K562 (cell line): ENCODE measurements at regions not wholly inside any gene's neighbourhood (a gene's known extent, or its start where the extent isn't known, plus 50 kb on each side); places are given as distances from the start of the nearest gene placed in this dataset.

ENCODE experiments used
- ATAC-seq: fragments of 200-7000 bp; cut with Tn5 transposase; 3 replicates; pipeline ENCODE4 v1.9.1; 2020; ENCODE audit warnings: moderate library complexity
- BruUV-seq: library from RNA; stranded (reverse); fragments of 400-500 nt; replicated peaks from 2 replicates; lab custom pipeline; 2021; lab: Mats Ljungman, UMichigan
- CTCF ChIA-PET: fragments of 300-600 bp; formaldehyde crosslinking; extraction: SDS; loops from one replicate; lab custom pipeline; 2021; ENCODE audit warnings: low intra/inter-chr PET ratio; lab: Yijun Ruan, JAX
- POLR2A ChIA-PET: fragments of 300-600, 350-650 bp; sonication (Branson Sonifier 250); formaldehyde crosslinking; extraction: SDS; loops from one replicate; lab custom pipeline; 2021; ENCODE audit warnings: antibody characterized with exemption, inconsistent platforms; lab: Yijun Ruan, JAX
- DNase-seq, 4 experiments: peaks; one replicate each; pipeline versions ENCODE4 v3.0.0 to v3.0.0-alpha.2; 2011 to 2018; ENCODE audit warnings: low spot score in 3 of 4, mixed read lengths in 3 of 4; ENCODE audit errors: extremely low read depth in 1 of 4
- FAIRE-seq: peaks from 2 replicates; lab custom pipeline; 2011; peaks lifted over from hg19 to GRCh38; lab: Jason Lieb, UNC
- H2AFZ ChIP-seq: 2 replicates; pipeline ENCODE4 v1.6.0; 2011; ENCODE audit warnings: low read depth, low read length, control low read depth, inconsistent platforms
- H3K27ac ChIP-seq: fragments of 200-600 bp; 3 replicates; pipeline ENCODE4 v1.8.0; 2011; ENCODE audit warnings: low read depth, mild to moderate bottlenecking, control low read depth, inconsistent platforms, low read length, moderate library complexity, mixed read lengths; ENCODE audit errors: extremely low read depth
- H3K27me3 ChIP-seq, 2 experiments: fragments of 300-600 bp in 1 of 2; 2 replicates in 1 of 2; 3 replicates in 1 of 2; pipeline versions ENCODE4 v1.6.0 to v1.8.0; 2011; ENCODE audit warnings: inconsistent platforms in 2 of 2, low read length in 2 of 2, mild to moderate bottlenecking in 1 of 2, mixed read lengths in 1 of 2, moderate library complexity in 1 of 2; ENCODE audit not compliant: control insufficient read depth in 2 of 2, insufficient read depth in 2 of 2
- H3K36me3 ChIP-seq: fragments of 300-600 bp; 3 replicates; pipeline ENCODE4 v1.8.0; 2011; ENCODE audit warnings: mild to moderate bottlenecking, low read length, inconsistent platforms; ENCODE audit not compliant: control insufficient read depth, insufficient read depth
- H3K4me1 ChIP-seq, 2 experiments: fragments of 200-600 bp in 1 of 2; replicated peaks in 1 of 2; 2 replicates in 1 of 2; 3 replicates in 1 of 2; pipeline versions ENCODE4 v1.5.1 to v1.8.0; 2011; ENCODE audit warnings: inconsistent platforms in 2 of 2, low read length in 2 of 2, mild to moderate bottlenecking in 1 of 2, mixed read lengths in 1 of 2, moderate library complexity in 1 of 2; ENCODE audit not compliant: control insufficient read depth in 2 of 2, insufficient read depth in 2 of 2
- H3K4me2 ChIP-seq: 2 replicates; pipeline ENCODE4 v1.6.1; 2011; ENCODE audit warnings: low read length, control low read depth, inconsistent platforms, mixed read lengths; ENCODE audit not compliant: insufficient read depth
- H3K4me3 ChIP-seq: fragments of 200-600 bp; sonication (generic), shearing (Covaris generic); 2 replicates; pipeline ENCODE4 v1.5.1; 2016; ENCODE audit warnings: control low read depth, inconsistent platforms
- H3K79me2 ChIP-seq: fragments of 200-600 bp; 3 replicates; pipeline ENCODE4 v1.8.0; 2011; ENCODE audit warnings: low read length, inconsistent platforms; ENCODE audit not compliant: control insufficient read depth, insufficient read depth
- H3K9ac ChIP-seq, 2 experiments: 2 replicates each; pipeline versions ENCODE4 v1.6.0 to v1.6.1; 2011; ENCODE audit warnings: low read depth in 2 of 2, low read length in 2 of 2, control low read depth in 1 of 2, inconsistent platforms in 1 of 2, mild to moderate bottlenecking in 1 of 2, mixed read lengths in 1 of 2; ENCODE audit not compliant: insufficient read depth in 1 of 2
- H3K9me1 ChIP-seq: one replicate; pipeline ENCODE4 v1.6.0; 2011; ENCODE audit warnings: inconsistent platforms, mild to moderate bottlenecking, low read length, moderate library complexity; ENCODE audit not compliant: control insufficient read depth, insufficient read depth
- H3K9me3 ChIP-seq: replicated peaks from 2 replicates; pipeline ENCODE4 v1.5.1; 2011; ENCODE audit warnings: low read depth, low read length, inconsistent platforms; ENCODE audit not compliant: control insufficient read depth, insufficient read depth
- H4K20me1 ChIP-seq: replicated peaks from 2 replicates; pipeline ENCODE4 v1.6.1; 2011; ENCODE audit warnings: low read length, inconsistent platforms, mixed read lengths; ENCODE audit not compliant: control insufficient read depth, insufficient read depth
- ATF4 ChIP-seq: fragments of 450-650 bp; formaldehyde crosslinking; IDR thresholded peaks from 2 replicates; pipeline ENCODE4 v1.4.0; 2022; ENCODE audit warnings: mild to moderate bottlenecking, moderate library complexity
- ETV1 ChIP-seq: fragments of 450-650 bp; conservative IDR thresholded peaks from 2 replicates; pipeline ENCODE4 v1.6.1; 2016; ENCODE audit warnings: missing genetic modification characterization, control low read depth, low read depth, missing compliant biosample characterization
- HDAC8 ChIP-seq: fragments of 450-650 bp; IDR thresholded peaks from 2 replicates; pipeline ENCODE4 v1.6.1; 2016; ENCODE audit warnings: mild to moderate bottlenecking, missing genetic modification characterization, moderate library complexity, missing compliant biosample characterization
- HMG20B ChIP-seq: fragments of 250-450 bp; sonication (Bioruptor Pico); IDR thresholded peaks from 2 replicates; pipeline ENCODE4 v1.5.0; 2021; ENCODE audit warnings: mild to moderate bottlenecking
- NR2F6 ChIP-seq: fragments of 450-650 bp; formaldehyde crosslinking; IDR thresholded peaks from 2 replicates; pipeline ENCODE4 v1.4.0; 2020; ENCODE audit warnings: mild to moderate bottlenecking
- POLR2H ChIP-seq: IDR thresholded peaks from 2 replicates; pipeline ENCODE4 v1.6.1; 2016; ENCODE audit warnings: missing genetic modification characterization, low read depth, mild to moderate bottlenecking, control low read depth, missing compliant biosample characterization, moderate library complexity
- SIN3A ChIP-seq, 2 experiments: fragments of 150-350 bp in 1 of 2; IDR thresholded peaks; 2 replicates each; pipeline ENCODE4 v1.6.1; 2011 to 2016; ENCODE audit warnings: borderline replicate concordance in 2 of 2, low read depth in 2 of 2, low read length in 2 of 2, mild to moderate bottlenecking in 2 of 2, moderate library complexity in 2 of 2; ENCODE audit not compliant: control insufficient read depth in 1 of 2
- TRIM24 ChIP-seq, 2 experiments: fragments of 450-650 bp; IDR thresholded peaks; 2 replicates each; pipeline ENCODE4 v1.6.1; 2016
- ZNF184 ChIP-seq: sonication (generic); formaldehyde crosslinking; IDR thresholded peaks from 2 replicates; pipeline ENCODE4 v1.5.0; 2020; ENCODE audit warnings: missing genetic modification reagents
- ZNF232 ChIP-seq: sonication (generic); formaldehyde crosslinking; IDR thresholded peaks from 2 replicates; pipeline ENCODE4 v1.8.0; 2022; ENCODE audit warnings: mild to moderate bottlenecking, missing genetic modification reagents
- ZNF696 ChIP-seq: fragments of 250-450 bp; sonication (Bioruptor Pico); conservative IDR thresholded peaks from 2 replicates; pipeline ENCODE4 v1.4.0; 2020; ENCODE audit warnings: mild to moderate bottlenecking, moderate library complexity
- ZNF76 ChIP-seq: fragments of 250-450 bp; sonication (Bioruptor Pico); IDR thresholded peaks from 2 replicates; pipeline ENCODE4 v1.4.0; 2020; ENCODE audit warnings: mild to moderate bottlenecking, moderate library complexity, borderline replicate concordance
- WGBS: fragments of 100-300 bp; shearing (Covaris generic); methylation state at CpG from one replicate; pipeline ENCODE4 v1.1.6; 2016; ENCODE audit warnings: low coverage, mixed read lengths; ENCODE audit not compliant: insufficient coverage; ENCODE audit errors: missing lambda C conversion rate; 5-methylcytosine and 5-hydroxymethylcytosine counted together
- in situ Hi-C: fragments of 300-500 bp; cut with MboI; formaldehyde crosslinking; loops from 4 replicates; pipeline ENCODE4 v1.15.0; 2018; ENCODE audit warnings: inconsistent platforms, mixed read lengths
- intact Hi-C: fragments of 100-400 bp; cut with micrococcal nuclease; formaldehyde crosslinking; loops from 2 replicates; pipeline ENCODE4 v1.14.2; 2022

- H3K9me3 ChIP-seq, result no peaks in the 10 kb centered on the region; the same call in 1 of the 2 replicates
- POLR2A ChIA-PET, result no interaction called here
- FAIRE-seq, result no peak
Measured at GRCh38 chr4:28233724-28234123, 1373.1 kb downstream of the STIM2 start.

More at GRCh38 chr4:28233724-28234123, 1373.1 kb downstream of the STIM2 start:
- Histone ChIP-seq H3K9me1 (no peaks in the 10 kb centered on the region), H3K4me1 (no peaks in the 10 kb centered on the region), H2AFZ (no peak overlapping the region), H3K79me2 (no peaks in the 10 kb centered on the region), H3K27ac (no peak overlapping the region), H3K36me3 (no peaks in the 10 kb centered on the region), H3K4me3 (no peak overlapping the region), H3K9ac (no peak overlapping the region), H4K20me1 (no peaks in the 10 kb centered on the region), H3K4me2 (no peak overlapping the region), H3K27me3 (no peaks in the 10 kb centered on the region)
- CTCF ChIA-PET, result no interaction called here
- intact Hi-C loops (no loop called here), in situ Hi-C loops (no loop called here)
- ATAC-seq (no peak), DNase-seq (no peak)
- TF ChIP-seq SIN3A (IDR thresholded peaks at IDR 0.05; ENCODE audit: borderline replicate concordance in 2 of 2, control insufficient read depth in 1 of 2, low read depth in 2 of 2, low read length in 2 of 2), result no peak
- no peak for TF ChIP-seq NR2F6 (CRISPR knock-in tag)
- no peak for TF ChIP-seq POLR2H (tag)
- no peak for TF ChIP-seq HMG20B (CRISPR knock-in tag)
- no peak for TF ChIP-seq ETV1
- no peak for TF ChIP-seq ZNF232 (CRISPR knock-in tag)
- no peak for TF ChIP-seq TRIM24 (IDR thresholded peaks at IDR 0.05)
- no peak for TF ChIP-seq ATF4
- TF ChIP-seq ZNF696 (CRISPR knock-in tag), result no peak
- TF ChIP-seq HDAC8 (tag), result no peak
- no peak for TF ChIP-seq ZNF76 (CRISPR knock-in tag)
- no peak for TF ChIP-seq ZNF184 (CRISPR knock-in tag)
- BruUV-seq, result no TSS peak
- 5% methylated on average over 2 of the region's 2 CpGs for WGBS
